ENCODE measurements at regions not wholly inside any gene's neighbourhood (a gene's known extent, or its start where the extent isn't known, plus 50 kb on each side); places are given as distances from the start of the nearest gene placed in this dataset.

GRCh38 chr6:167748458-167749379 is 78.0 kb upstream of the AFDN start:
- TF ChIP-seq CTCF (IDR thresholded peaks at IDR 0.05) (no peak), POLR2A (IDR thresholded peaks at IDR 0.05) (no peak), POLR2AphosphoS5 (IDR thresholded peaks at IDR 0.05) (no peak)
